GM23338 (cell line): ENCODE measurements at regions not wholly inside any gene's neighbourhood (a gene's known extent, or its start where the extent isn't known, plus 50 kb on each side); places are given as distances from the start of the nearest gene placed in this dataset.

Experiments
- ATAC-seq: fragments of 200-7000 bp; cut with Tn5 transposase; 3 replicates; pipeline ENCODE4 v1.9.1; 2020
- DNase-seq: peaks from one replicate; pipeline ENCODE4 v3.0.0-alpha.2; 2015; ENCODE audit warnings: low spot score
- H2AFZ ChIP-seq: fragments of 200-600 bp; sonication (generic); 2 replicates; pipeline ENCODE4 v1.8.0; 2016; ENCODE audit warnings: antibody characterized with exemption, mild to moderate bottlenecking, moderate library complexity
- H3F3A ChIP-seq: fragments of 200-600 bp; sonication (generic); replicated peaks from 2 replicates; pipeline ENCODE4 v1.8.0; 2017; ENCODE audit warnings: antibody characterized with exemption, mixed run types, low read depth
- H3K27ac ChIP-seq: fragments of 200-600 bp; sonication (generic); 2 replicates; pipeline ENCODE4 v1.6.1; 2016; ENCODE audit warnings: low read depth
- H3K27me3 ChIP-seq: fragments of 200-600 bp; sonication (generic); 2 replicates; pipeline ENCODE4 v1.8.0; 2016; ENCODE audit warnings: mild to moderate bottlenecking, mixed run types, moderate library complexity; ENCODE audit not compliant: insufficient read depth
- H3K36me3 ChIP-seq: fragments of 200-600 bp; sonication (generic); 2 replicates; pipeline ENCODE4 v1.8.0; 2016; ENCODE audit warnings: mild to moderate bottlenecking; ENCODE audit not compliant: insufficient read depth
- H3K4me1 ChIP-seq: fragments of 200-600 bp; sonication (generic); 2 replicates; pipeline ENCODE4 v1.8.0; 2016; ENCODE audit warnings: mild to moderate bottlenecking, moderate library complexity; ENCODE audit not compliant: insufficient read depth
- H3K4me2 ChIP-seq: fragments of 200-600 bp; sonication (generic); 2 replicates; pipeline ENCODE4 v1.7.1; 2017; ENCODE audit warnings: mixed run types
- H3K4me3 ChIP-seq: fragments of 200-600 bp; sonication (generic); 2 replicates; pipeline ENCODE4 v1.6.1; 2016; ENCODE audit warnings: mixed run types
- H3K79me2 ChIP-seq: fragments of 200-600 bp; sonication (generic); replicated peaks from 2 replicates; pipeline ENCODE4 v1.8.0; 2017; ENCODE audit warnings: mild to moderate bottlenecking; ENCODE audit not compliant: insufficient read depth
- H3K9me2 ChIP-seq: fragments of 200-600 bp; sonication (generic); 2 replicates; pipeline ENCODE4 v1.8.0; 2017; ENCODE audit not compliant: insufficient read depth
- H4K20me1 ChIP-seq: fragments of 200-600 bp; sonication (generic); replicated peaks from 2 replicates; pipeline ENCODE4 v1.8.0; 2017; ENCODE audit warnings: mild to moderate bottlenecking; ENCODE audit not compliant: insufficient read depth
- H3K27ac Mint-ChIP-seq: 2 replicates; pipeline ENCODE4 v1.8.0; 2020; ENCODE audit warnings: inconsistent platforms, mild to moderate bottlenecking, moderate library complexity, mixed read lengths
- H3K27me3 Mint-ChIP-seq: 3 replicates; pipeline ENCODE4 v1.8.0; 2022; ENCODE audit warnings: low read depth, mild to moderate bottlenecking, moderate library complexity, mixed read lengths, inconsistent platforms; ENCODE audit not compliant: insufficient read depth, poor library complexity
- H3K36me3 Mint-ChIP-seq: 3 replicates; pipeline ENCODE4 v1.8.0; 2021; ENCODE audit warnings: low read depth, mild to moderate bottlenecking, inconsistent platforms, moderate library complexity, mixed read lengths
- H3K4me1 Mint-ChIP-seq: 3 replicates; pipeline ENCODE4 v1.8.0; 2020; ENCODE audit warnings: mild to moderate bottlenecking, inconsistent platforms, mixed read lengths
- H3K4me3 Mint-ChIP-seq: 3 replicates; pipeline ENCODE4 v1.8.0; 2021; ENCODE audit warnings: moderate library complexity, mild to moderate bottlenecking, inconsistent platforms, mixed read lengths
- H3K9me3 Mint-ChIP-seq: 3 replicates; pipeline ENCODE4 v1.8.0; 2020; ENCODE audit warnings: moderate library complexity, mild to moderate bottlenecking, inconsistent platforms, mixed read lengths
- CREB1 ChIP-seq: fragments of 250-450 bp; sonication (Bioruptor Pico); IDR thresholded peaks from 2 replicates; pipeline ENCODE4 v1.5.0; 2020; ENCODE audit warnings: low read depth, mild to moderate bottlenecking, moderate library complexity
- EZH2 ChIP-seq: fragments of 200-600 bp; sonication (generic); IDR thresholded peaks from one replicate; pipeline ENCODE4 v1.8.0; 2017; ENCODE audit warnings: antibody characterized with exemption, mild to moderate bottlenecking, low read depth; ENCODE audit not compliant: unreplicated experiment
- EZH2phosphoT487 ChIP-seq: fragments of 200-600 bp; sonication (generic); IDR thresholded peaks from one replicate; pipeline ENCODE4 v1.8.1; 2018; ENCODE audit warnings: antibody characterized with exemption; ENCODE audit not compliant: unreplicated experiment
- JUNB ChIP-seq: IDR thresholded peaks from one replicate; pipeline ENCODE4 v1.6.1; 2016; ENCODE audit warnings: antibody characterized with exemption; ENCODE audit not compliant: unreplicated experiment
- NANOG ChIP-seq: IDR thresholded peaks from 2 replicates; pipeline ENCODE4 v1.6.1; 2016; ENCODE audit warnings: antibody characterized with exemption, borderline replicate concordance
- POLR2AphosphoS5 ChIP-seq: IDR thresholded peaks from 2 replicates; pipeline ENCODE4 v1.6.1; 2016; ENCODE audit warnings: antibody characterized with exemption, low read depth
- STAT1 ChIP-seq: IDR thresholded peaks from one replicate; pipeline ENCODE4 v1.6.1; 2016; ENCODE audit warnings: antibody characterized with exemption; ENCODE audit not compliant: unreplicated experiment
- ZNF114 ChIP-seq: fragments of 250-450 bp; sonication (Bioruptor Pico); IDR thresholded peaks from 2 replicates; pipeline ENCODE4 v1.5.0; 2020; ENCODE audit warnings: mild to moderate bottlenecking, moderate library complexity
- ZNF331 ChIP-seq: fragments of 250-450 bp; sonication (Bioruptor Pico); IDR thresholded peaks from 2 replicates; pipeline ENCODE4 v1.5.0; 2020; ENCODE audit warnings: low read depth, mild to moderate bottlenecking, moderate library complexity
- TF ChIP-seq, protein P1 (sequence below): IDR thresholded peaks from 2 replicates; pipeline ENCODE4 v1.6.1; 2016; ENCODE audit warnings: antibody characterized with exemption
- TF ChIP-seq, protein P2 (sequence below): fragments of 250-450 bp; sonication (Bioruptor Pico); IDR thresholded peaks from 2 replicates; pipeline ENCODE4 v1.5.0; 2020; ENCODE audit warnings: mild to moderate bottlenecking, moderate library complexity
- TF ChIP-seq, protein P3 (sequence below): IDR thresholded peaks from one replicate; pipeline ENCODE4 v1.6.1; 2018; ENCODE audit warnings: antibody characterized with exemption; ENCODE audit not compliant: unreplicated experiment
- TF ChIP-seq, protein P4 (sequence below), 2 experiments: fragments of 200-600 bp in 1 of 2; sonication (generic) in 1 of 2; conservative IDR thresholded peaks; 2 replicates each; pipeline versions ENCODE4 v1.5.1 to v1.6.1; 2016 to 2017; ENCODE audit warnings: antibody characterized with exemption in 2 of 2, low read depth in 2 of 2, mild to moderate bottlenecking in 2 of 2, moderate library complexity in 1 of 2

DNA sequence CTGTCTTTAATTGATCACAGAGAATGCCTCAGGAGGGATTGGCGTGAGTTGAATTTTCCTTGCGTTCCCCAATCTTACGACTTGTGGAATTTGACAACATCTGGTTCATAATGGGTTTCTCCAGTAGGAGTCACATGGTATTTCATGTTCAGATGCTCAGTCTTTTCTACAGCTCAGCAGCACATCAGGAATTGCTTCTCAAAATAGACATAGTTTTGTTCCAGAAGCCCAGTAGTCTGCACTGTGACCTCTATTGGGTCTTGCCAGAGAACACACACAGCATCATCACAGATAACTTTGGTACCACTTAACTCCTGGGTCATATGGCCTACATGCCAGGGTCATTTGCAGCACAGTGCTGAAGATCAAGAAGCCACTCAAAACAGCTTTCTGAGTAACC, 282.5 kb upstream of the HTR2A start:
- Histone ChIP-seq H2AFZ (no peak overlapping the region), H3K79me2 (no peaks in the 10 kb centered on the region), H3K36me3 (no peaks in the 10 kb centered on the region), H3K27ac (no peak overlapping the region), H3K4me3 (no peak overlapping the region), H3K27me3 (no peaks in the 10 kb centered on the region), H3K9me2 (peaks cover 19% of the 10 kb centered on the region), H3K4me2 (no peak overlapping the region), H3F3A (no peaks in the 10 kb centered on the region), H4K20me1 (no peaks in the 10 kb centered on the region), H3K4me1 (no peaks in the 10 kb centered on the region)
- DNase-seq (no peak), ATAC-seq (no peak)
- Mint-ChIP-seq H3K36me3 (no peaks in the 10 kb centered on the region), H3K27me3 (no peaks in the 10 kb centered on the region), H3K27ac (no peak overlapping the region), H3K4me3 (no peak overlapping the region), H3K4me1 (no peaks in the 10 kb centered on the region), H3K9me3 (no peaks in the 10 kb centered on the region)
- TF ChIP-seq ZNF331 (CRISPR knock-in tag) (no peak), CREB1 (CRISPR knock-in tag) (no peak), ZNF114 (CRISPR knock-in tag) (no peak), POLR2AphosphoS5 (no peak), NANOG (no peak), EZH2 (no peak), JUNB (no peak), STAT1 (no peak), EZH2phosphoT487 (no peak)
- TF ChIP-seq, protein P1, sequence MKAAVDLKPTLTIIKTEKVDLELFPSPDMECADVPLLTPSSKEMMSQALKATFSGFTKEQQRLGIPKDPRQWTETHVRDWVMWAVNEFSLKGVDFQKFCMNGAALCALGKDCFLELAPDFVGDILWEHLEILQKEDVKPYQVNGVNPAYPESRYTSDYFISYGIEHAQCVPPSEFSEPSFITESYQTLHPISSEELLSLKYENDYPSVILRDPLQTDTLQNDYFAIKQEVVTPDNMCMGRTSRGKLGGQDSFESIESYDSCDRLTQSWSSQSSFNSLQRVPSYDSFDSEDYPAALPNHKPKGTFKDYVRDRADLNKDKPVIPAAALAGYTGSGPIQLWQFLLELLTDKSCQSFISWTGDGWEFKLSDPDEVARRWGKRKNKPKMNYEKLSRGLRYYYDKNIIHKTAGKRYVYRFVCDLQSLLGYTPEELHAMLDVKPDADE: no peak
- TF ChIP-seq, protein P2, sequence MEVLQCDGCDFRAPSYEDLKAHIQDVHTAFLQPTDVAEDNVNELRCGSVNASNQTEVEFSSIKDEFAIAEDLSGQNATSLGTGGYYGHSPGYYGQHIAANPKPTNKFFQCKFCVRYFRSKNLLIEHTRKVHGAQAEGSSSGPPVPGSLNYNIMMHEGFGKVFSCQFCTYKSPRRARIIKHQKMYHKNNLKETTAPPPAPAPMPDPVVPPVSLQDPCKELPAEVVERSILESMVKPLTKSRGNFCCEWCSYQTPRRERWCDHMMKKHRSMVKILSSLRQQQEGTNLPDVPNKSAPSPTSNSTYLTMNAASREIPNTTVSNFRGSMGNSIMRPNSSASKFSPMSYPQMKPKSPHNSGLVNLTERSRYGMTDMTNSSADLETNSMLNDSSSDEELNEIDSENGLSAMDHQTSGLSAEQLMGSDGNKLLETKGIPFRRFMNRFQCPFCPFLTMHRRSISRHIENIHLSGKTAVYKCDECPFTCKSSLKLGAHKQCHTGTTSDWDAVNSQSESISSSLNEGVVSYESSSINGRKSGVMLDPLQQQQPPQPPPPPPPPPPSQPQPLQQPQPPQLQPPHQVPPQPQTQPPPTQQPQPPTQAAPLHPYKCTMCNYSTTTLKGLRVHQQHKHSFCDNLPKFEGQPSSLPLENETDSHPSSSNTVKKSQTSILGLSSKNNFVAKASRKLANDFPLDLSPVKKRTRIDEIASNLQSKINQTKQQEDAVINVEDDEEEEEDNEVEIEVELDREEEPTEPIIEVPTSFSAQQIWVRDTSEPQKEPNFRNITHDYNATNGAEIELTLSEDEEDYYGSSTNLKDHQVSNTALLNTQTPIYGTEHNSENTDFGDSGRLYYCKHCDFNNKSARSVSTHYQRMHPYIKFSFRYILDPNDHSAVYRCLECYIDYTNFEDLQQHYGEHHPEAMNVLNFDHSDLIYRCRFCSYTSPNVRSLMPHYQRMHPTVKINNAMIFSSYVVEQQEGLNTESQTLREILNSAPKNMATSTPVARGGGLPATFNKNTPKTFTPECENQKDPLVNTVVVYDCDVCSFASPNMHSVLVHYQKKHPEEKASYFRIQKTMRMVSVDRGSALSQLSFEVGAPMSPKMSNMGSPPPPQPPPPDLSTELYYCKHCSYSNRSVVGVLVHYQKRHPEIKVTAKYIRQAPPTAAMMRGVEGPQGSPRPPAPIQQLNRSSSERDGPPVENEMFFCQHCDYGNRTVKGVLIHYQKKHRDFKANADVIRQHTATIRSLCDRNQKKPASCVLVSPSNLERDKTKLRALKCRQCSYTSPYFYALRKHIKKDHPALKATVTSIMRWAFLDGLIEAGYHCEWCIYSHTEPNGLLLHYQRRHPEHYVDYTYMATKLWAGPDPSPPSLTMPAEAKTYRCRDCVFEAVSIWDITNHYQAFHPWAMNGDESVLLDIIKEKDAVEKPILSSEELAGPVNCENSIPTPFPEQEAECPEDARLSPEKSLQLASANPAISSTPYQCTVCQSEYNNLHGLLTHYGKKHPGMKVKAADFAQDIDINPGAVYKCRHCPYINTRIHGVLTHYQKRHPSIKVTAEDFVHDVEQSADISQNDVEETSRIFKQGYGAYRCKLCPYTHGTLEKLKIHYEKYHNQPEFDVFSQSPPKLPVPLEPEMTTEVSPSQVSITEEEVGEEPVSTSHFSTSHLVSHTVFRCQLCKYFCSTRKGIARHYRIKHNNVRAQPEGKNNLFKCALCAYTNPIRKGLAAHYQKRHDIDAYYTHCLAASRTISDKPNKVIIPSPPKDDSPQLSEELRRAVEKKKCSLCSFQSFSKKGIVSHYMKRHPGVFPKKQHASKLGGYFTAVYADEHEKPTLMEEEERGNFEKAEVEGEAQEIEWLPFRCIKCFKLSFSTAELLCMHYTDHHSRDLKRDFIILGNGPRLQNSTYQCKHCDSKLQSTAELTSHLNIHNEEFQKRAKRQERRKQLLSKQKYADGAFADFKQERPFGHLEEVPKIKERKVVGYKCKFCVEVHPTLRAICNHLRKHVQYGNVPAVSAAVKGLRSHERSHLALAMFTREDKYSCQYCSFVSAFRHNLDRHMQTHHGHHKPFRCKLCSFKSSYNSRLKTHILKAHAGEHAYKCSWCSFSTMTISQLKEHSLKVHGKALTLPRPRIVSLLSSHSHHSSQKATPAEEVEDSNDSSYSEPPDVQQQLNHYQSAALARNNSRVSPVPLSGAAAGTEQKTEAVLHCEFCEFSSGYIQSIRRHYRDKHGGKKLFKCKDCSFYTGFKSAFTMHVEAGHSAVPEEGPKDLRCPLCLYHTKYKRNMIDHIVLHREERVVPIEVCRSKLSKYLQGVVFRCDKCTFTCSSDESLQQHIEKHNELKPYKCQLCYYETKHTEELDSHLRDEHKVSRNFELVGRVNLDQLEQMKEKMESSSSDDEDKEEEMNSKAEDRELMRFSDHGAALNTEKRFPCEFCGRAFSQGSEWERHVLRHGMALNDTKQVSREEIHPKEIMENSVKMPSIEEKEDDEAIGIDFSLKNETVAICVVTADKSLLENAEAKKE: no peak
- TF ChIP-seq, protein P3, sequence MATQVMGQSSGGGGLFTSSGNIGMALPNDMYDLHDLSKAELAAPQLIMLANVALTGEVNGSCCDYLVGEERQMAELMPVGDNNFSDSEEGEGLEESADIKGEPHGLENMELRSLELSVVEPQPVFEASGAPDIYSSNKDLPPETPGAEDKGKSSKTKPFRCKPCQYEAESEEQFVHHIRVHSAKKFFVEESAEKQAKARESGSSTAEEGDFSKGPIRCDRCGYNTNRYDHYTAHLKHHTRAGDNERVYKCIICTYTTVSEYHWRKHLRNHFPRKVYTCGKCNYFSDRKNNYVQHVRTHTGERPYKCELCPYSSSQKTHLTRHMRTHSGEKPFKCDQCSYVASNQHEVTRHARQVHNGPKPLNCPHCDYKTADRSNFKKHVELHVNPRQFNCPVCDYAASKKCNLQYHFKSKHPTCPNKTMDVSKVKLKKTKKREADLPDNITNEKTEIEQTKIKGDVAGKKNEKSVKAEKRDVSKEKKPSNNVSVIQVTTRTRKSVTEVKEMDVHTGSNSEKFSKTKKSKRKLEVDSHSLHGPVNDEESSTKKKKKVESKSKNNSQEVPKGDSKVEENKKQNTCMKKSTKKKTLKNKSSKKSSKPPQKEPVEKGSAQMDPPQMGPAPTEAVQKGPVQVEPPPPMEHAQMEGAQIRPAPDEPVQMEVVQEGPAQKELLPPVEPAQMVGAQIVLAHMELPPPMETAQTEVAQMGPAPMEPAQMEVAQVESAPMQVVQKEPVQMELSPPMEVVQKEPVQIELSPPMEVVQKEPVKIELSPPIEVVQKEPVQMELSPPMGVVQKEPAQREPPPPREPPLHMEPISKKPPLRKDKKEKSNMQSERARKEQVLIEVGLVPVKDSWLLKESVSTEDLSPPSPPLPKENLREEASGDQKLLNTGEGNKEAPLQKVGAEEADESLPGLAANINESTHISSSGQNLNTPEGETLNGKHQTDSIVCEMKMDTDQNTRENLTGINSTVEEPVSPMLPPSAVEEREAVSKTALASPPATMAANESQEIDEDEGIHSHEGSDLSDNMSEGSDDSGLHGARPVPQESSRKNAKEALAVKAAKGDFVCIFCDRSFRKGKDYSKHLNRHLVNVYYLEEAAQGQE: no peak
- TF ChIP-seq, protein P4, sequence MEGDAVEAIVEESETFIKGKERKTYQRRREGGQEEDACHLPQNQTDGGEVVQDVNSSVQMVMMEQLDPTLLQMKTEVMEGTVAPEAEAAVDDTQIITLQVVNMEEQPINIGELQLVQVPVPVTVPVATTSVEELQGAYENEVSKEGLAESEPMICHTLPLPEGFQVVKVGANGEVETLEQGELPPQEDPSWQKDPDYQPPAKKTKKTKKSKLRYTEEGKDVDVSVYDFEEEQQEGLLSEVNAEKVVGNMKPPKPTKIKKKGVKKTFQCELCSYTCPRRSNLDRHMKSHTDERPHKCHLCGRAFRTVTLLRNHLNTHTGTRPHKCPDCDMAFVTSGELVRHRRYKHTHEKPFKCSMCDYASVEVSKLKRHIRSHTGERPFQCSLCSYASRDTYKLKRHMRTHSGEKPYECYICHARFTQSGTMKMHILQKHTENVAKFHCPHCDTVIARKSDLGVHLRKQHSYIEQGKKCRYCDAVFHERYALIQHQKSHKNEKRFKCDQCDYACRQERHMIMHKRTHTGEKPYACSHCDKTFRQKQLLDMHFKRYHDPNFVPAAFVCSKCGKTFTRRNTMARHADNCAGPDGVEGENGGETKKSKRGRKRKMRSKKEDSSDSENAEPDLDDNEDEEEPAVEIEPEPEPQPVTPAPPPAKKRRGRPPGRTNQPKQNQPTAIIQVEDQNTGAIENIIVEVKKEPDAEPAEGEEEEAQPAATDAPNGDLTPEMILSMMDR (conservative IDR thresholded peaks at IDR 0.05; ENCODE audit: low read depth in 2 of 2): no peak
